ENCODE measurements at regions not wholly inside any gene's neighbourhood (a gene's known extent, or its start where the extent isn't known, plus 50 kb on each side); places are given as distances from the start of the nearest gene placed in this dataset.
"Not testable (repeated sequence)": the region's sequence is repeated elsewhere in the genome, so short reads cannot be mapped to it uniquely, and the experiment has no call there.

DNA sequence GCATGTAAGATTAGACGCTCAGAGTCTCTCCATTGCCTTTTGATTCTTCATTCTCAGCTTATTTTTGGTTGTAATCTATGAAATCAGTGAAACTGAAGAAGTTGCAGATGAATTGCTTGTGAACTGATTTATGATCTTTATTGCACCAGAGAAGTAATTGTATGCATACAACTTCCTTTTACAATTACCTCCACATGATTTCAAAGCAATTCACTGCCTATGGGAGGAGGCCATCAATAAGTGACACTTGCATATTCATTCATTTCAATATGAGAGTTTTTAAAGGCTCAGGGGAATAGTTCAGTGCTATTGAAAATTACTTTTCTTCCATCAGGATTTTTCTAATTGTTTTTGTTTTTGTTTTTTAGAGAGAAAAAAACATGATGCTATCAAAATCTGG lies 222.3 kb downstream of the NKX6-1 start:
- DNase-seq: no peak

DNA sequence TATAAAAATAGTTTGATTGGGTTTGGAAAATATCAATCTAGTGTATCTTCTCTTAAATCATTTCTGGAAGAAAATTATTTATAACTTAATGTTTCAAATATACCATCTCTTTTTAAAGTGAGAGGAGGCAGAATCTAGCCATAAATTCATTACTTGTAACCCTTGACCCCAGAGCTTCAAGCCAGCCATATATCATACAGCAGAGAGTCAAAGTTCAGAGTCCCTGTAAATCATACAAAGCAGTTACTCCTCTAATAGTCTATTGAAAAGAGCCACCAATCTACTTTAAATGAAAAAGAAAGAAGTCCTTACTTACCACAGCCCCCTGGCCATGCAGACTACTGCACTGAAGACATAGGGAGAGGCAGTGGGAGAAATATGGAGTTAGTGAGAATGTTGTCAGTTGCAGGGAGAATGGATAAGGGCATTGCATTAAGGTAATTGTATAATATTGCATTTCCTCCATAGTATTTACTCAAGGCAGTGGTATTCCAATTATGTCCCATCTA lies 229.5 kb downstream of the NKX6-1 start:
- DNase-seq: no peak

DNA sequence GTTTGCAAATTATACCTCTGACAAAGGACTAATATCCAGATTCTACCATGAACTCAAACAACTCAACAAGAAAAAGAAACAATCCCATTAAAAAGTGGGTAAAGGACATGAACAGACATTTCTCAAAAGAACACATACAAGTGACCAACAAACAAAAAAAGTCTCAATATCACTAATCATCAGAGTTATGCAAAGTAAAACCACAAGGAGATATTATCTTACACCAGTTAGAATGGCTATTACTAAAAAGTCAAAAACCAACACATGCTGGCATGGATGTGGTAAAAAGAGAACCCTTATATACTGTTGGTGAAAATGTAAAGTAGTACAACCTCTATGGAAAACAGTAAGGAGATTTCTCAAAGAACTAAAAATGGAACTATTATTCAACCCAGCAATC lies 234.4 kb downstream of the NKX6-1 start:
- no peak for DNase-seq

DNA sequence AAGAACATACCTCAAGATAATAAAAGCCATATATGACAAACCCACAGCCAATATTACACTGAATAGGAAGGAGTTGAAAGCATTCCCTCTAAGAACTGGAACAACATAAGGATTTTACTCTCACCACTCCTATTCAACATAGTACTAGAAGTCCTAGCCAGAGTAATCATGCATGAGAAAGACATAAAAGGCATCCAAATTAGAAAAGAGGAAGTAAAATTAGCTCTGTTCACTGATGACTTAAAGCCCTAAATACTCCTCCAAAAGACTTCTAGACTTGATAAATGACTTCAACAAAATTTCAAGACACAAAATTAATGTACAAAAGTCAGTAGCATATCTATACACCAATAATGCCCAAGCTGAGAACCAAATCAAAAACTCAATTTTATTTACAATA lies 235.7 kb downstream of the NKX6-1 start:
- no peak for DNase-seq

DNA sequence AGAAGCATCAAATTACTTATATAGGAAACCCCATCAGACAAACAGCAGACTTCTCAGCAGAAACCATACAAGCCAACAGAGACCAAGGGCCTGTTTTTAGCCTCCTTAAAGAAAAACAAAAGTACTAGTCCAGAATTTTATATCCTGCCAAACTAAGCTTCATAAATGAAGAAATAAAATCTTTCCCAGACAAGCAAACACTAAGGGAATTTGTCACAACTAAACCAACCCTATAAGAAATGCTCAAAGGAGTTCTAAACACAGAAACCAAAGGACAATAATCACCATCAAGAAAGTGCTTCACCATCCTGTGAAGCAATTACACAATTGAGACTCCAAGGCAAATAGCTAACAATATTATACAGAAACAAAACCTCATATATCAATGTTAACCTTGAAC lies 238.6 kb downstream of the NKX6-1 start:
- no peak for DNase-seq

DNA sequence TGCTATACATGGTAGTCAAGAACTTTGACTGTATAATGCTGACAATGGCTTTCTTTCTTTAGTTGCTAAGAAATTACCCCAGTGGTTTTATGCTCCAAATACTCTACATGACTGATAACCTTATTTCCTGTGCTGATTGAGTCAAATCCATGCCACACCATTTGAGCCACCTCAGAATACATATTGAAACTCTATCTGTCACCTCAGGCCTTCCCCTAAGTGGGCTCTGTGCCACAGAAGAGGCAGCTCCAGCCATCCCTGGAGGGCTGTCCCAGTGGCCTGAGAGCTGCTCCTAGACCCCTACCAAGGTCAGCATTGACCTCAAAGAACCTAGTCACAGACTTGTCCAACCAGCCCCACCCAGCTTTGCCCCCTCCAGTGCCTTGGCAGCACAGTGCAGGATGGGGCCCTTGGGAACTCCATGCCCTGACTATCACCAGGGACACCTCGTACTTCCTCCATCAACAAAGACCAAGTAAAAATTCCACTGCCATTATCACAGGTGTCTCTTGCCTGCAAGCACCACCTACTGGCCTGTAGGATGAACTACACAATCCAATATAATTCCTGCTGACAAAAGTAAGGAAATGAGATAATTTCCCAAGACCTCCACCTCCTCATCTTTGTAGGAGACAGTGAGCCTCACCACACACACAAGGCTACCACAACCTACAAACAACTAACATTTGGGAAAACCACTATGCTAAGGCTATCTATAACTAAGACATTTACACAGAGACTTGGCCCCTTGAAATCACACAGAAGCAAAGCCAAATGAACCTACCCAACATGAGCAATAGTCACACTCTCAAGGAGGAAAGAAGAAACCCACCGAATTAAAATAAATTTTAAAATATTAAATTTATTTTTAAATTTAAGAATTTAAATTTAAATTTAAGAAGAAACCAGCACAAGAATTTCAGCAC lies 239.9 kb downstream of the NKX6-1 start:
- peak; percentile 52 for DNase-seq

DNA sequence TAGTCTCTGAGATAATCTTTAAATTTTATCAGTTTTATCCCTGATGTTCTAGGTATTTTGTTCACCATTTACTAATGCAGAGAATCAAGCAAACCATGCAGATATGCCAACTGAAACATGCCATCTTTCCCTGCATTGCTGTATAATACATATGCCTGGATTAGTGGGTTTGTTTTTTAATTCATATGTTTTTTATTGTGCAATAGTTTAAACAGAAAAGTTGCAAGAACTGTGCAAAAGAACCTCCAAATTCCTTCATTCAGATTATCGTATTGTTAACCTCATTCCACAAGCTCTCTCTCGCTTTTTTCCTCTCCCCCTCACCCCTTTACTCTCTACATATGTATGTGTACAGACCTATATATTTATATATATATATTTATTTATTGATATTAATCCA lies 244.6 kb downstream of the NKX6-1 start:
- DNase-seq: no peak

DNA sequence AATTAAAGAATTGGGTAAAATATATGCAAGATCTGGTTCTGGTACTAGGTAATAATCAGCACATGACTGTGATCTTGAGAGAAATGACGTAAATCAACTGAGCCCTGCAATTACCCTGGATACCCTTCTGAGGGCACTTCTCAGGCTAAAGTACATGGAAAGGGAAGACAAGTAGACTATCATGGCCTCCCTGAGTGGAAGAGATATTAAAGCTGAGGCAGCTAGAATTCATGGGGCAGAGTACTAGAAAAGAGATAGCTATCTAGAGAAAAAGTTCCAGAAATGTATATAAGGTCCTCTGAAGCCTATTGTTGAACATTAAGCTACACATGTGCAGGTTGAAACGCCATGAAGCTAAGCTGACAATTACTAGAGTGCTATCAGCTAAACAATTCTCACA lies 249.6 kb downstream of the NKX6-1 start:
- DNase-seq: no peak

DNA sequence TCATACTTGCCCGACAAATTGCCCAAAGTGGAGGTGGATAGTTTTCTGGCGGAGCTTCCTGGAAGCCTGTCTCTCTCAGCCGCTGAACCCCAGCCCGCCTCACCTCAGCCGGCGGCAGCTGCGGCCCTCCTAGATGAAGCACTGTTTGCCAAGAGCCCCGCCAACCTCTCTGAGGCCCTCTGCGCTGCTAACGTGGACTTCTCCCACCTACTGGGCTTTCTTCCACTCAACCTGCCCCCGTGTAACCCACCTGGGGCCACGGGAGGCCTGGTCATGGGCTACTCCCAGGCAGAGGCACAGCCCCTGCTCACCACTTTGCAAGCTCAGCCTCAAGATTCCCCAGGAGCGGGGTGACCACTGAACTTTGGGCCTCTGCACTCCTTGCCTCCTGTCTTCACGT lies 254.1 kb downstream of the NKX6-1 start:
- not testable (repeated sequence) for DNase-seq

DNA sequence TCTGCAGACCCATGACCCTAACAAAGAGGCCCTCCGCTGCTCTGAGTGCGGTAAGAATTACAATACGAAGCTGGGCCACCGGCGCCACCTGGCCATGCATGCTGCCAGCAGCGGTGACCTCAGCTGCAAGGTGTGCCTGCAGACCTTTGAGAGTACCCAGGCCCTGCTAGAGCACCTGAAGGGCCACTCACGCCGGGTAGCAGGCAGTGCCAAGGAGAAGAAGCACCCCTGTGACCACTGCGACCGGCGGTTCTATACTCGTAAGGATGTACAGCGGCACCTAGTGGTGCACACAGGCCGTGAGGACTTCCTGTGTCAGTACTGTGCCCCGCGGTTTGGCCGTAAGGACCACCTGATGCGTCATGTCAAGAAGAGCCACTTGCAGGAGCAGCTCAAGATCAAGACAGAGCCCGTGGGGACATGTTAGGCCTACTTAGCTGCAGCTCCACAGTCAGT lies 254.7 kb downstream of the NKX6-1 start:
- DNase-seq: peak; percentile 62

DNA sequence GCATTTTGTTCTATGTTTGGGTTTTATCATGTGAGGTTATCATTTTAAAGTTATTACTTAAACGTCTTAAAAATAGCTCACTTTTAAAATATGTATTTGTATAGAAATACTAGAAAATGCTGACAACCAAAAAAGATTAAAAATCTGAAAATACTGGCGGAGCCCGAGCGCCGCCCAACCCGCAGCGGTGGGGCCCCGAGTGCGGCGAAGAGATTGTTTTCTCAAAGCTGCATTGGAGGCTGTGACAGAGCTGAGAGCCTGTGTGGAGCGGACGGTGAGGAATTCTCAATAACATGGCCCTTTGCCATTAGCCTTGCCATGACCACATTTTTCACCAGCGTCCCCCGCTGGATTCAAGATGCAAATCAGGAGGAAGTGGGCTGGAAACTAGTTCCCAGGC lies 255.4 kb downstream of the NKX6-1 start:
- no peak for DNase-seq

DNA sequence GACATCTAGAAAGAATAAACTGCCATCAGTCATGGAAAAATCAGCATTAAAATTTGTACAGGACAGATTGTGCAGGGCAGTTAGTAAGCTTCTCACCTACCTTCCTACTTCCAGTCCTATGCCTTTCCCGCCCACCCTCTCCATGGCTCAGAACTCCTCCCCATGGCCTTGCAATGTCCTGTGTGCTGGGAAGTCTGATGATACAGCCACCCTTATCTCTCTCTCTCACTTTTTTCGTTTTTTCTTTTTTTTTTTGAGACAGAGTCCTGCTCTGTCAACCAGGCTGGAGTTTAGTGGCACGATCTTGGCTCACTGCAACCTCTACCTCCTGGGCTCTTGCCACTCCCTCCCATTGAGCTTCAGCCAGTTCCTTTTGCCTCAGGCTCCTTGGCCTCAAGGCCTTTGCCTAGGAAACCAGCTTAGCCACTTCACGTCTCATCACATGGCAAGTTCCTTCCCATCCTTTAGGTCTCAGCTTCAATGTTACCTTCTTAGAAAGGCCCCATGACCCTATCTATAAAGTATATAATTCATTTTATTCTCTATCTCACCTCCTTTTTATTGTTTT lies 259.7 kb downstream of the NKX6-1 start:
- no peak for DNase-seq

DNA sequence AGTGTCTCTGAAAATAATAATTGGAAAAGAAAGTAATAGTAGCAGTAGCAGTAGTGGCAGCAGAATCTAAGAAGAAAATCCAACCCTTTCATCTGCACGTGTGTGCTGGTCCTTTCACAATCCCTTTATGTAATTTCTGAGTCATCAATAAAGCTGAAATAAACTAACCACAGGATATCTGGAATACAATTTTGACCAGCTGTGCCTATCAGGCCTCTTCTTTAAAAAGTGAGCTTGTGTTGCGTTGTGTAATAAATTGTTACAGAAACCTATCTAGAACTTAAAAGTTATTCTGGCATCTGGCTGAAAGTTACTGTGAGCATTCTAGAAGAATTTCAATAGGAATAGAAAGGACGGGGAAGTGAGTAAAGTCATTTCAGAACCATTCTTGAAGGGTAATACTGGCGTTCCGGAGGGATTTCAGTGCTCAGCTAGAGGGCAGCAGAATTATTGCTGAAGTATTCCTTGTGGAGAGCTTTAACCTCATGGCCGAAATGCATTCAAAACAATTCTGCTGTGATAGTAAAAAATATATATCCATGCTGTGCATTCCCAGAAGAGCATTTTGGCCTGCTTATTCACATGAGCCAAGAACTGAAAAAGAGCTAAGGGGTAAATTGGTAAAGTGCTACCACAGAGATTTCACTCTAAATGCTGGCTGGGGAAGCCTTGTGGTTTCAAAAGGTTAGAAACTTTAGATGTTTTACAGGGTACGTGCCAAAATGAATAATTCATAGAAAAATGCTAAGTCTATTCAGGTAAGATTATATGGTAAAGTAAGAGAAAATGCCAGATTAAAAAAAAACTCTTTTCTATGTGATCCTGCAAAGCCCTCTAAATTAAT lies 260.6 kb downstream of the NKX6-1 start:
- DNase-seq: no peak

DNA sequence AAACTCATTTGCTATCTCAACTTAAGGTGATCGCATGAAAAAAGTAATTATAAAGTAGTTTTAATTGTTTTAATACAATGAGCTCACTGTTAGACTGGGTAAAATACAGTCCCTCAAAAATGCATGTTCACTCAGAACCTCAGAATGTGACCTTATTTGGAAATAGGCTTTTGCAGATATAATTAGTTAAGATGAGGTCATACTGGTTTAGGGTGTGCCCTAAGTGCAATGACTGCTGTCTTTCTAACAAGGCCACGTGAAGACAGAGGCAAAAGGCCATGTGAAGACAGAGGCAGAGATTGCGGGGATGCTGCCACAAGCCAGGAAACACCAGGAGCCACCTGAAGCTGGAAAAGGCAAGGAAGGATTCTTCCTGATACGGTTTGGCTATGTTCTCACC lies 262.1 kb downstream of the NKX6-1 start:
- DNase-seq: no peak

DNA sequence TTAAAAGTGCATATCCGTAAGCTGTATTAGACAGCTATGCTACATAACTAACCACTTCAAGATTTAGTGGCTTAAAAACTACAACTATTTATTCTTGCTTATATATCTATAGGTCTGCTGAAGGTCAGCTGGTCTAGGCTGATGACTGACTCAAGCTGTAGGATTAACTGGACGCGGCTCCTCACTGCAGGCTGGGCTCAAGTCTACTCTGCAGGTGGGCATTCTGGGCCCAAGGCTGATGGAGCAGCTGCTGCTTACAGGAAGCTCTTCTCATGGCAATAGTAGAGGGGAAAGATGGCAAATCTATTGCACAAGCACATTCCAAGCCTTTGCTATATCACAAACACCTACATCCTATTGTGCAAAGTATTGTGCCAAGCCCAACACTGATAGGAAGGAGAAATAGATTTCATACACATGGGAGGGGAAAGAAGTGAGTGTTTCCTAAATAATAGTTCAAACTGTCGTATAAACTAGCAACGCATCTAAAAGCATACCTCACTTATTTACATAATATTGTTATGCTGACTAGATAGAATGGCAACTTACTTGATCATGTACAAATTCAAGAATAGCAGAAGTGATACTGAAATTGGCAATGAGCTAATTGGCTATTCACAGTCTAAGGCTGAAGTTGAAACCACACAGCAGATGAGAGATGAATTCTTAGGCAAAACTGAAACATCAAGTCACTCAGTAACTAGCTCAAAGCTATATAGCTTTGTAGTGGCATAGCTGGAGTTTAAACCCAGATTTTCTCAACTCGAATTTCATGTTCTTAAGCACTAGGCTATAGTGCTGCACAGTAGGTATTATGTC lies 263.8 kb downstream of the NKX6-1 start:
- DNase-seq: no peak

DNA sequence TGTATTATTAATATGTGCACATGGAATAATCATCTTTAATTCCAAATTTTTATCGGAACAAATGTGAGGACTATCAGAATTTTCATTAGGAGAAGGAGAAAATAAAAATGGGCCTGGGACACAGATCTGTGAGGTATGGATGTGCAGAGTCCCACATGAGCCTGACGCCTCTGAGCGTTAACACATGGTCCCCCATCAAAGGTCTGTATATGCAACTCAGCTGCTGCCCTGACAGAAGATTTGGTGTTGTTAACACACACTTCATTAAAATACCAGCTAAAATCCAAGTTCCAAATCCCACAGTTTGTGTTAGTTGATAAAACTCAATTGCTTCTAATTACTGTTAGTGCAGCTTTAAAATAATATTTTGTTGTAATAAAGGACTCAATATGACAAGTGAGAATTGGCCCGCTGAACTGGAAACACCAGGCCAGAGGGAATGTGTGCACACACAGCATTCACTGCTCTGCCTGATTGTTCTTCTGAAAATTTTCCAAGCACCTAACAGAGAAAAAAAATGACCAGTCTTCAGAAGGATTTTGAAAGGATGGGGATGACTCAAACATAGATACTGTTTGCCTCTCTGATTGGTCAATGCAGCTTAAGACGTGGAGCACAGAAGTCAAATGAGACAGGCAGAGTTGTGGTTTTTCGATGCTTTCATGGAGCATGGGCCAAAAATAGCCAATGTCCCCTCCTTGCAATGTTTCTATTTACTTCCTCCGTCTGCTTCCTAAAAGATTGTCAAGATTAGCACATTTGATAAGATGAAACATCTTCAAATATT lies 266.6 kb downstream of the NKX6-1 start:
- no peak for DNase-seq

DNA sequence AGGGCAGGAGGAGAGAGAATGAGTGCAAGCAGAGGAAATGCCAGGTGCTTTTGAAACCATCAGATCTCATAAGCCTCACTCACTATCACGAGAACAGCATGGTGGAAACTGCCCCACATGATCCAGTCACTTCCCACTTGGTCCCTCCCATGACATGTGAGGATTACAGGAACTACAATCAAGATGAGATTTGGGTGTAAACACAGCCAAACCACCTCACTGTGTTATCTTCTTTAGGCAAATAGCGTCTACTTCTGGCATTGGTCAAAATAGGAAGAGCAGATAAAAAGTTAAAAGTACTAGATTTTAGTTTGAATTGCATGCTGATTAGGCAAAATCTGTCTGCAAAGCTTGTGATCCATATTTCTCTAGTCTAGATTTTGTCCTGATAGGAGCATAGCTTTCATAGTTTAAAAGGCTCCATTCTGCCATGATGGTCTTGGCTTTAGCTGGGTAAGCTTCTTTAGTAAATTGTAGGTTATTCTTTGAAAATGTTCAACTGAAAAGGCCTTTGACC lies 267.5 kb downstream of the NKX6-1 start:
- no peak for DNase-seq

DNA sequence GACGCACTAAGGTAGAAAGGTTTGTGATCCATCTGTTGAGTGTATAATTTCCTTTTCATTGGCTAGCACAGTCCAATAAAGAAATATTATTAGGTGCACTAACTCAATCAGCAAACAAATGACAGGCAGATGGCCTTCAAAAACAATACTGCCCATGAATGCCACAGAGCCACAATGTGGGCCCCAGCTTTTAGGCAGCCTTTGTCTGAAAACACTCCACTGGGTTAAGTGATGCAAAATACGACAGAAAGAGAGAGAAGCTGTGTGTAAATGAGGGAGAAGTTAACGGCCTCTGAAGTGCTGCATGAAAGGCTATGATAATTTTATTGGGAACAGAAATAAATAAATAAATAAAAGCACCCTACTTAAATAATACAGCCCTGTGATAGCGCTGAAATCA lies 274.6 kb downstream of the NKX6-1 start:
- DNase-seq: no peak

DNA sequence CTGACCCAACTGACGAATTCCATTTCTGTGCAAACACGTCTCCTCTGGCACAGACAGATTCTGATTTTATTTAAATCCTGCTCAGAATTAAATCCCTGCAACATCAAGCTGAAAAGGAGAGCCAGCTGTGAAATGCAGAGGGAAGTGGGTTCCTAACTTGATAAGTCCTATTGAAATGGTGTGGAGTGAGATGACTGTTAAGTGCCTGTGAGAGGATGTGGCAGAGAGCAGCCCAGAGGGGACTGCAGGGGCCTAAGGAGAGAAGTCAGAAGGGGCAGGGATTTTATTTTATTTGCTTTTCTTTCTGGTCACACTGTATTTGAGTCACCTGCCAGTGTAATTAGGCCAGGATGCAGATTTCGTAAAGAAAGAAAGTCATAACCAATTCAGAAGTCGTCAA lies 277.4 kb downstream of the NKX6-1 start:
- no peak for DNase-seq

DNA sequence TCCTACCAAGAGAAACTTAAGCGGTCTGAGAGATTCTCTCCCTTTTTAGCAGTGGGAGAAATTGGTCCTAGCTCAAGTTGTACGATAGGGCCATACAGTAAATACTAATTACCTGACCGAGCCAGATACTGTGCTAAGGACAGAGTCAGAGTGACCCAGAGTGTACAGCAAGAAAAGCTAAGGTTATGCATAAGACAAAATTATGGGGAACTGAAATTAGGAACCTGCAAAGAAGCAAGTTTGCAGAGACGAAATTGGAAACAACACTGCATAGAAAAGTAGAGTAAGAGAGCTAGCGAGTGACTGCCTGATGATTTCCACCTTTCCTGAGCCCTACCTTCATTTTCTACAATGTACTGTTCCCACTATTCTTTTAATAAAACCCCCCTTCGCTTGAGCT lies 278.1 kb downstream of the NKX6-1 start:
- no peak for DNase-seq

DNA sequence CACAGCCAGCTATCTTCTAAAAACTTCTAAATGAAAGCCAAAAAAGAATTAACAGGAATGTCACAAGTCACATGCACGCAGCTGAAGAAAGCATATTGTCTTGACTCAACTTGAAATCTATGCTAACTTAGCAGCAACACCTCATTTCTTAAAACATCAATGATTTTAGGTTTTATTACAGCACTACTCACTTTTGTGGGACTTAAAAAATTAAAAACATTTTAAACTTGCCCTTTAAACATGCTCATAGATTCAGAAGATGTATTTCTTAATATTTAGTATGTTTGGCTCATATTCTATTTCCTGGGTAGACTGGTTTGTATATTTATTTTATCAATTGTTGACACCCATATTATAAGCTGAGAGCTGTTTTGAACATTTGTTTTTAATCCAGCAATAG lies 279.4 kb downstream of the NKX6-1 start:
- no peak for DNase-seq
